ENCODE measurements at regions not wholly inside any gene's neighbourhood (a gene's known extent, or its start where the extent isn't known, plus 50 kb on each side); places are given as distances from the start of the nearest gene placed in this dataset.

DNA sequence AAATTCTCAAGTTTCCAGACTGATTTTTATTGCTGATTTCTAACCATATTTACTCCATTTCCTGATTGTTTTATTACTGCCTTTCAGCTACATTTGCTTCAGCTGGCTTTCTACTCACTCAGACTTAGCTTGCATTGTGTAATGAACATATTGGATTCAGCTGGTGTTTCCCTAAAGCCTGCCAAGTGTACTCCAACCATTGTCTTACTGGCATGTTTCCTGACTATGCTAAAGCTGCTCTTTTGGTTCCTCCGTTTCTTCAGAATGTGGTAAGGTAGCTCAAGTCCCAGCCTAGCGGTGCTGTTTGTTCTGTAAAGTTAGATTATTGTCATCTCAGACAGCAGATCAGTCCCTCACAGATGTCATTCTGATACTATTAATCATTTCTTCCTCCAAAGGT is 53.1 kb upstream of the GLRA2 start:
- Mint-ChIP-seq H3K36me3 (ENCODE audit: low read depth) (no peaks in the 10 kb centered on the region), H3K27ac (no peak overlapping the region), H3K27me3 (ENCODE audit: insufficient read depth) (peaks cover 2% of the 10 kb centered on the region; the same call in 1 of the 2 replicates), H3K4me1 (ENCODE audit: low read depth) (no peaks in the 10 kb centered on the region), H3K9me3 (no peaks in the 10 kb centered on the region), H3K4me3 (no peak overlapping the region)
- no peak for DNase-seq
- TF ChIP-seq, protein P1, sequence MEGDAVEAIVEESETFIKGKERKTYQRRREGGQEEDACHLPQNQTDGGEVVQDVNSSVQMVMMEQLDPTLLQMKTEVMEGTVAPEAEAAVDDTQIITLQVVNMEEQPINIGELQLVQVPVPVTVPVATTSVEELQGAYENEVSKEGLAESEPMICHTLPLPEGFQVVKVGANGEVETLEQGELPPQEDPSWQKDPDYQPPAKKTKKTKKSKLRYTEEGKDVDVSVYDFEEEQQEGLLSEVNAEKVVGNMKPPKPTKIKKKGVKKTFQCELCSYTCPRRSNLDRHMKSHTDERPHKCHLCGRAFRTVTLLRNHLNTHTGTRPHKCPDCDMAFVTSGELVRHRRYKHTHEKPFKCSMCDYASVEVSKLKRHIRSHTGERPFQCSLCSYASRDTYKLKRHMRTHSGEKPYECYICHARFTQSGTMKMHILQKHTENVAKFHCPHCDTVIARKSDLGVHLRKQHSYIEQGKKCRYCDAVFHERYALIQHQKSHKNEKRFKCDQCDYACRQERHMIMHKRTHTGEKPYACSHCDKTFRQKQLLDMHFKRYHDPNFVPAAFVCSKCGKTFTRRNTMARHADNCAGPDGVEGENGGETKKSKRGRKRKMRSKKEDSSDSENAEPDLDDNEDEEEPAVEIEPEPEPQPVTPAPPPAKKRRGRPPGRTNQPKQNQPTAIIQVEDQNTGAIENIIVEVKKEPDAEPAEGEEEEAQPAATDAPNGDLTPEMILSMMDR (IDR thresholded peaks at IDR 0.05) = no peak

DNA sequence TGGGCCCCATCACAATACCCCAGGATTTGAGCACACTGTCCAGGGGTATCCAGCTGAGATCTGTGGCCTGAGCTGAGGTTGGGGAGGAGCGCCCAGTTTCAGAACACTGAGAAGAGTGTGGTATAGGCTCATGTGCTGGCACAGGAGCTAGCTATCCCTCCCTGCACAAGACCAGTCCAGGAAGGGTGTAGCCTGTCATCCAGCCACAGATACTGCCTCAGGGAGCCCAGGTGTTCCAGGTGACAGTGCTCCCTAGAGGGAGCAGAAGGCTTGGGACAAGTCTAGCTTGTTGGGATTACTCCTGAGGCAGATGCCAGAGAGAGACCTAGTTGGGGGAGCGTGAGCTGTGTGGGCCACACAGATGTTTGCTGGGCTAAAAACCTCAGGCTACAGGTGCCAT is 79.6 kb upstream of the GLRA2 start:
- TF ChIP-seq, protein P1 (IDR thresholded peaks at IDR 0.05) = no peak
- DNase-seq = no peak
- Mint-ChIP-seq H3K27ac (no peak overlapping the region), H3K36me3 (ENCODE audit: low read depth) (no peaks in the 10 kb centered on the region), H3K4me1 (ENCODE audit: low read depth) (no peaks in the 10 kb centered on the region), H3K4me3 (no peak overlapping the region), H3K27me3 (ENCODE audit: insufficient read depth) (no peaks in the 10 kb centered on the region), H3K9me3 (peaks cover 4% of the 10 kb centered on the region; the same call in 1 of the 2 replicates)

DNA sequence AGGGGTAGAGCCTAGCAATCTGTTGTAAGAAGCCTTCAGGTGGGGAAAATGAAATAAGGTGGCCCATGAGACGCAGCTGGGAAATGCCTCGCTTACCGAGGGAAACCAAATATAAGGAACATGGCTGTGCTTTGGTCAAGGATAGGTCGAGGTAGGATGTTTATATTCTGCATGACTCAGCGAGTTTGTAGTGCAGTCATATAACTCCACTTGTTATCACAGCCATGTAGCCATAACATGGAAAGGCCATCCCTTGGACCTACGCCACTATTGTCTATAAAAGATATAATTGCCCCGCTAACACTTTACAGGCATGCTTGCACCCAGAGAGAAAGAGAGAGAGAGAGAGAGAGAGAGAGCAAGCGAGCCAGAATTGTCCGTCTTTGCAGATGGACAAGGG is 80.9 kb upstream of the GLRA2 start:
- H3K4me3 Mint-ChIP-seq = no peak overlapping the region

DNA sequence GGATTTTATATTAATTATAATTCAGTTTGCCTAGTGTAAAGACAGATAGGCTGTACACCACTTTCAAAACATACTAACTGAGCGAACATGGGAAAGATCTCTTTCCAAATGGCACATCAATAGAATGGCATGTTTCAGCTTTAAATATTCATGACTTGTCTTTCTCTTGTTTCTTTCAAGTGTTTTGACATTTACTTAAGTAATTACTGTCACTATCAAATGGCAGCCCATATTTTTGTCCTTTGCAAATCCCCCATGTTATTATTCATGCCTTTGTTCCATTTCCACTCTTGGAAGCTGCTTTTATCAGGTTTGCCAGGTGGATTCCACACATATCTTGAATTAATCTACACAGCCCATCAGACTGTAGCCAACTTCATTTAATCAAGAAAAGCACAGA is 89.2 kb upstream of the GLRA2 start:
- no peak overlapping the region for H3K4me3 Mint-ChIP-seq
- DNase-seq = no peak
- H3K9me3 Mint-ChIP-seq = no peaks in the 10 kb centered on the region; the same call in 1 of the 2 replicates
- H3K36me3 Mint-ChIP-seq (ENCODE audit: low read depth) = no peaks in the 10 kb centered on the region
- TF ChIP-seq, protein P1 (IDR thresholded peaks at IDR 0.05) = no peak
- H3K4me1 Mint-ChIP-seq (ENCODE audit: low read depth) = no peaks in the 10 kb centered on the region
- H3K27ac Mint-ChIP-seq = no peak overlapping the region
- no peaks in the 10 kb centered on the region for H3K27me3 Mint-ChIP-seq (ENCODE audit: insufficient read depth)

More for the DNA sequence above, 80.9 kb upstream of the GLRA2 start:
- no peaks in the 10 kb centered on the region for H3K4me1 Mint-ChIP-seq (ENCODE audit: low read depth)
- no peak for DNase-seq
- H3K27ac Mint-ChIP-seq = no peak overlapping the region
- no peaks in the 10 kb centered on the region for H3K36me3 Mint-ChIP-seq (ENCODE audit: low read depth)
- H3K27me3 Mint-ChIP-seq (ENCODE audit: insufficient read depth) = no peaks in the 10 kb centered on the region
- TF ChIP-seq, protein P1 (IDR thresholded peaks at IDR 0.05) = no peak
- peaks cover 4% of the 10 kb centered on the region; the same call in 1 of the 2 replicates for H3K9me3 Mint-ChIP-seq

DNA sequence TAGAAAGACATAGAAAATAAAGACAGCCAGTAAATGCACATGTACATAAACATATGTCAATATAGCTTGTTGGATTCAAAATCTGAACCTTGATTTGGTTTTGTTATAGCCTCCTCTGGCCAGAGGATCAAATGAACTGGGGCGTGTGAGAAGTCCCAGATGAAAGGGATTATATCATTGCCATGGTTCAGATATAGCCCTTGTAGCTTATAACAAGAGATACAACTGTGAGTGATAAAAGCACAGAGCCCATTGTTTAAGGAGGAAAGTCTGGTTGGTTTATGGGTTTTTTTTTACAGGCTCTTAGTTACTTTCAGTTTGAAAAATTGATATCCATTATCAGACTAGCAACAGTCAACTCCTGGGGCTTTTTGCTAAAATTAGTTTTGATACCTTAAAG is 101.7 kb upstream of the GLRA2 start:
- no peaks in the 10 kb centered on the region; the same call in 1 of the 2 replicates for H3K9me3 Mint-ChIP-seq
- peaks cover 5% of the 10 kb centered on the region; the same call in 1 of the 2 replicates for H3K27me3 Mint-ChIP-seq (ENCODE audit: insufficient read depth)
- DNase-seq = no peak
- TF ChIP-seq, protein P1 (IDR thresholded peaks at IDR 0.05) = no peak
- H3K27ac Mint-ChIP-seq = no peak overlapping the region
- H3K4me3 Mint-ChIP-seq = no peak overlapping the region
- H3K4me1 Mint-ChIP-seq (ENCODE audit: low read depth) = no peaks in the 10 kb centered on the region
- H3K36me3 Mint-ChIP-seq (ENCODE audit: low read depth) = no peaks in the 10 kb centered on the region

DNA sequence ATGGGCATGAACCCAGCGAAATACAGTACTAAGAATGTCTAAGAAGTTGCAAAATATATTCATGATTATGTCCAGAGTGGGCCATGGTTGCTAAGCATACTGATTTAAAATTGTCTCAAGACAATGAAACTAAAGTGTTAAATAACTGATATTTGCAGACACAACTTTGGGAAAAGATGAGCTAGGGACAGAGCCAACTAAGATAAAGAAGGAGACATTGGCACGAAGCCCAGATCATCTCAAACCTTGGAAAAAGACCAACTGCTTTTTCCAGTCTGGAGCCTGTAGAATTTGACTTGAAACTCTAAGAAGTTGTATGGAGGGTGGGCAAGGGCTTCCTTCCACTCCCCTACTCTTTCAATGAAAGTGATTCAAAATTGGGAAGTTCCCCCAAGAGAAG is 108.5 kb upstream of the GLRA2 start:
- no peak for DNase-seq
- no peaks in the 10 kb centered on the region for H3K36me3 Mint-ChIP-seq (ENCODE audit: low read depth)
- peaks cover 5% of the 10 kb centered on the region; the same call in 1 of the 2 replicates for H3K27me3 Mint-ChIP-seq (ENCODE audit: insufficient read depth)
- H3K4me1 Mint-ChIP-seq (ENCODE audit: low read depth) = no peaks in the 10 kb centered on the region
- H3K27ac Mint-ChIP-seq = no peak overlapping the region
- no peak overlapping the region for H3K4me3 Mint-ChIP-seq
- H3K9me3 Mint-ChIP-seq = no peaks in the 10 kb centered on the region; the same call in 1 of the 2 replicates
- TF ChIP-seq, protein P1 (IDR thresholded peaks at IDR 0.05) = no peak
